ENCODE measurements at regions not wholly inside any gene's neighbourhood (a gene's known extent, or its start where the extent isn't known, plus 50 kb on each side); places are given as distances from the start of the nearest gene placed in this dataset.

DNA sequence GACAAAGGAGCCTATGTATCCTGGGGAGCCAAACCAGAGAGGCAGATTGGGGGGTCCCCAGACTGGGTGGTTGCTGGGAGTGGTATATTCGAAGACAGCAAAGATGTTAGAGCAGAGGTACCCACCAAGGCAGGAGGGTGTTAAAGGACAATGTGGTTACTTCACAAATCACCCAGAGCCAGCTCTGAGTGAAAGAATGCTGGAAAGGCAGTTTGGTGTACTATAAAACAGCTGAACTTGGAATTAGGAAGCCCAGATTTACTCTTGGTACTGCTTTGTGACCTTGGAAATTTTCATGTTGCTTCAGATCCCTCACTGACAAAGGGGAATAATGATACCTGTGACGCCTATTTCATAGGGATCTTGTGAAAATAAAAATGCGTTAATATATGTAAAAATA, 121.6 kb downstream of the CD164 start:
- TF ChIP-seq EZH2 (IDR thresholded peaks at IDR 0.05) (no peak), POLR2AphosphoS5 (IDR thresholded peaks at IDR 0.05; ENCODE audit: borderline replicate concordance, low read depth, low read length) (no peak), FOXP2 (optimal IDR thresholded peaks at IDR 0.05; ENCODE audit: control extremely low read depth, extremely low read length, insufficient read depth) (no peak)

Measured in SK-N-MC (cell line).